GM12878 (cell line): ENCODE measurements at regions not wholly inside any gene's neighbourhood (a gene's known extent, or its start where the extent isn't known, plus 50 kb on each side); places are given as distances from the start of the nearest gene placed in this dataset.

Source experiments
- ATAC-seq: fragments of 200-7000 bp; cut with Tn5 transposase; 3 replicates; pipeline ENCODE4 v1.9.1; 2020; ENCODE audit warnings: mild to moderate bottlenecking, moderate library complexity
- BruUV-seq: library from RNA; stranded (reverse); fragments of 400-500 nt; replicated peaks from 2 replicates; lab custom pipeline; 2021; lab: Mats Ljungman, UMichigan
- CTCF ChIA-PET: fragments of 300-600 bp; sonication (Branson Sonifier 250); formaldehyde crosslinking; extraction: SDS; loops from one replicate; lab custom pipeline; 2021; ENCODE audit warnings: inconsistent platforms; lab: Yijun Ruan, JAX
- POLR2A ChIA-PET: fragments of 350-600 bp; formaldehyde crosslinking; extraction: SDS; loops from one replicate; lab custom pipeline; 2021; ENCODE audit warnings: inconsistent platforms; lab: Charles Lee
- RAD21 ChIA-PET: fragments of 300-600 bp; sonication (Branson Sonifier 250); formaldehyde crosslinking; loops from one replicate; lab custom pipeline; 2023; ENCODE audit warnings: antibody characterized with exemption; ENCODE audit not compliant: unreplicated experiment; lab: Charles Lee
- SMC1A ChIA-PET: fragments of 300-600 bp; sonication (Branson Sonifier 250); formaldehyde crosslinking; loops from one replicate; lab custom pipeline; 2023; ENCODE audit not compliant: unreplicated experiment, uncharacterized antibody; lab: Charles Lee
- DNase-seq: peaks from one replicate; pipeline ENCODE4 v3.0.0-alpha.2; 2011; ENCODE audit warnings: low read depth, low spot score
- FAIRE-seq: peaks from 3 replicates; lab custom pipeline; 2011; peaks lifted over from hg19 to GRCh38; lab: Jason Lieb, UNC
- H2AFZ ChIP-seq: 2 replicates; pipeline ENCODE4 v1.6.0; 2011; ENCODE audit warnings: low read depth, low read length, control low read depth; ENCODE audit not compliant: control insufficient read depth
- H3K27ac ChIP-seq: 2 replicates; pipeline ENCODE4 v1.5.1; 2011; ENCODE audit warnings: control low read depth; ENCODE audit not compliant: control insufficient read depth, insufficient read depth
- H3K27me3 ChIP-seq, 2 experiments: replicated peaks in 1 of 2; 2 replicates each; pipeline versions ENCODE4 v1.6.0 to v1.6.1; 2011; ENCODE audit warnings: low read length in 1 of 2; ENCODE audit not compliant: control insufficient read depth in 2 of 2, insufficient read depth in 2 of 2
- H3K36me3 ChIP-seq, 2 experiments: 2 replicates each; pipeline ENCODE4 v1.5.1; 2011; ENCODE audit warnings: low read length in 1 of 2; ENCODE audit not compliant: control insufficient read depth in 2 of 2, insufficient read depth in 2 of 2
- H3K4me1 ChIP-seq: 2 replicates; pipeline ENCODE4 v1.6.1; 2011; ENCODE audit warnings: mild to moderate bottlenecking, low read length, moderate library complexity, mixed read lengths; ENCODE audit not compliant: control insufficient read depth, insufficient read depth
- H3K4me2 ChIP-seq: 2 replicates; pipeline ENCODE4 v1.6.0; 2011; ENCODE audit warnings: control low read depth; ENCODE audit not compliant: control insufficient read depth, insufficient read depth
- H3K4me3 ChIP-seq: fragments of 200-600 bp; sonication (generic); 2 replicates; pipeline ENCODE4 v1.5.1; 2016
- H3K79me2 ChIP-seq: 2 replicates; pipeline ENCODE4 v1.6.0; 2011; ENCODE audit warnings: low read length; ENCODE audit not compliant: control insufficient read depth, insufficient read depth
- H3K9ac ChIP-seq: 2 replicates; pipeline ENCODE4 v1.8.0; 2011; ENCODE audit warnings: low read length, control low read depth, mixed read lengths; ENCODE audit not compliant: control insufficient read depth, insufficient read depth
- H3K9me3 ChIP-seq: replicated peaks from 3 replicates; pipeline ENCODE4 v1.5.1; 2011; ENCODE audit warnings: mild to moderate bottlenecking, low read length; ENCODE audit not compliant: control insufficient read depth, insufficient read depth
- H4K20me1 ChIP-seq: 2 replicates; pipeline ENCODE4 v1.6.0; 2011; ENCODE audit not compliant: control insufficient read depth, insufficient read depth
- BCL11A ChIP-seq: IDR thresholded peaks from 2 replicates; pipeline ENCODE4 v1.6.1; 2011; ENCODE audit warnings: low read depth, low read length
- BHLHE40 ChIP-seq, 2 experiments: fragments of 450-650 bp in 1 of 2; IDR thresholded peaks; 2 replicates each; pipeline ENCODE4 v1.6.1; 2011 to 2017; ENCODE audit warnings: low read depth in 2 of 2, borderline replicate concordance in 1 of 2, improper control_type of control experiment in 1 of 2, low read length in 1 of 2, mild to moderate bottlenecking in 1 of 2
- BMI1 ChIP-seq: fragments of 450-650 bp; IDR thresholded peaks from 2 replicates; pipeline ENCODE4 v1.6.1; 2016; ENCODE audit warnings: mild to moderate bottlenecking, moderate library complexity, borderline replicate concordance
- CHD4 ChIP-seq: fragments of 200-600 bp; sonication (generic); IDR thresholded peaks from 2 replicates; pipeline ENCODE4 v1.6.1; 2016; ENCODE audit warnings: mild to moderate bottlenecking
- E4F1 ChIP-seq: fragments of 450-650 bp; IDR thresholded peaks from 2 replicates; pipeline ENCODE4 v1.6.1; 2018; ENCODE audit warnings: borderline replicate concordance, mild to moderate bottlenecking; ENCODE audit not compliant: partially characterized antibody
- ESRRA ChIP-seq: IDR thresholded peaks from 2 replicates; pipeline ENCODE4 v1.6.1; 2012; ENCODE audit warnings: mild to moderate bottlenecking, low read length, improper control_type of control experiment
- MLLT1 ChIP-seq: fragments of 450-650 bp; IDR thresholded peaks from 2 replicates; pipeline ENCODE4 v1.6.1; 2016; ENCODE audit warnings: mild to moderate bottlenecking
- MYB ChIP-seq: fragments of 150-350 bp; IDR thresholded peaks from 2 replicates; pipeline ENCODE4 v1.6.1; 2014; ENCODE audit warnings: mild to moderate bottlenecking, low read depth, low read length, borderline replicate concordance
- MYC ChIP-seq: IDR thresholded peaks from 2 replicates; pipeline ENCODE4 v1.6.1; 2011; ENCODE audit warnings: mild to moderate bottlenecking, low read length, moderate library complexity, inconsistent platforms; ENCODE audit not compliant: insufficient read depth, insufficient replicate concordance, insufficient read length, severe bottlenecking
- SMAD1 ChIP-seq: fragments of 450-650 bp; IDR thresholded peaks from 2 replicates; pipeline ENCODE4 v1.6.1; 2018; ENCODE audit warnings: mild to moderate bottlenecking, low read depth; ENCODE audit not compliant: partially characterized antibody
- STAT1 ChIP-seq: fragments of 450-650 bp; conservative IDR thresholded peaks from 2 replicates; pipeline ENCODE4 v1.6.1; 2014; ENCODE audit warnings: antibody characterized with exemption, mild to moderate bottlenecking
- TAF1 ChIP-seq: IDR thresholded peaks from 2 replicates; pipeline ENCODE4 v1.6.1; 2011; ENCODE audit warnings: mild to moderate bottlenecking, low read depth, low read length, borderline replicate concordance
- TCF3 ChIP-seq: IDR thresholded peaks from 2 replicates; pipeline ENCODE4 v1.6.1; 2012; ENCODE audit warnings: low read depth, mild to moderate bottlenecking, low read length, borderline replicate concordance; ENCODE audit not compliant: insufficient read depth
- ZNF274 ChIP-seq: IDR thresholded peaks from one replicate; pipeline ENCODE4 v1.8.0; 2011; ENCODE audit not compliant: insufficient read length, insufficient read depth
- WGBS: methylation state at CpG from one replicate; pipeline ENCODE4 v1.1.6; 2016; ENCODE audit warnings: low lambda C conversion rate; ENCODE audit not compliant: insufficient replicate concordance, insufficient coverage; ENCODE audit errors: missing lambda C conversion rate; 5-methylcytosine and 5-hydroxymethylcytosine counted together
- in situ Hi-C: fragments of 300-500 bp; cut with MboI; formaldehyde crosslinking; loops from 9 replicates; pipeline ENCODE4 v1.14.3; 2018; ENCODE audit warnings: mixed read lengths
- intact Hi-C: fragments of 100-400 bp; cut with micrococcal nuclease; formaldehyde crosslinking; loops from one replicate; pipeline ENCODE4 v1.14.2; 2022; ENCODE audit not compliant: unreplicated experiment

GRCh38 chr12:46523446-46523845, 150.9 kb upstream of the SLC38A2 start:
- Histone ChIP-seq H2AFZ (no peak overlapping the region), H3K9ac (no peak overlapping the region), H3K27ac (no peak overlapping the region), H3K4me2 (no peak overlapping the region), H3K9me3 (no peaks in the 10 kb centered on the region), H3K4me1 (peaks cover 5% of the 10 kb centered on the region), H3K79me2 (no peaks in the 10 kb centered on the region), H4K20me1 (no peaks in the 10 kb centered on the region), H3K27me3 (no peaks in the 10 kb centered on the region), H3K4me3 (no peak overlapping the region), H3K36me3 (no peaks in the 10 kb centered on the region)
- no peak for TF ChIP-seq CHD4
- TF ChIP-seq E4F1 = no peak
- TF ChIP-seq TAF1 = no peak
- no peak for TF ChIP-seq TCF3
- no peak for TF ChIP-seq MLLT1
- TF ChIP-seq MYC = no peak
- TF ChIP-seq BMI1 = no peak
- TF ChIP-seq MYB = no peak
- TF ChIP-seq ZNF274 = no peak
- TF ChIP-seq BHLHE40 (IDR thresholded peaks at IDR 0.05; ENCODE audit: borderline replicate concordance in 1 of 2, low read depth in 2 of 2, low read length in 1 of 2) = no peak
- no peak for TF ChIP-seq STAT1
- no peak for TF ChIP-seq SMAD1
- no peak for TF ChIP-seq ESRRA
- TF ChIP-seq BCL11A = no peak
- in situ Hi-C loops (no loop called here), intact Hi-C loops (no loop called here)
- SMC1A ChIA-PET = interaction anchor here (1.2 to 2.2 kb wide), 6 partner anchors 9 to 138 kb away, joined by 3 to 9 read pairs (median 5); no protein-coding TSS in a partner anchor
- CTCF ChIA-PET = interaction anchor here (0.8 kb wide), 1 partner anchor 22 kb away, joined by 3 read pairs; no protein-coding TSS in a partner anchor
- FAIRE-seq (no peak), DNase-seq (no peak), ATAC-seq (no peak)
- POLR2A ChIA-PET = interaction anchor here (0.7 kb wide), 1 partner anchor 10 kb away, joined by 5 read pairs; no protein-coding TSS in a partner anchor
- RAD21 ChIA-PET = no interaction called here
- WGBS = 98% methylated on average over 2 of the region's 2 CpGs
- BruUV-seq = no TSS peak
